Nephron progenitor cell (in vitro differentiated cells): ENCODE measurements at regions not wholly inside any gene's neighbourhood (a gene's known extent, or its start where the extent isn't known, plus 50 kb on each side); places are given as distances from the start of the nearest gene placed in this dataset.

Experiments
- DNase-seq: peaks from one replicate; pipeline ENCODE4 v3.0.0; 2021
- H3K27ac Mint-ChIP-seq: 2 replicates; pipeline ENCODE4 v1.8.0; 2021; ENCODE audit warnings: mild to moderate bottlenecking, moderate library complexity, mixed read lengths
- H3K27me3 Mint-ChIP-seq: 2 replicates; pipeline ENCODE4 v1.8.0; 2021; ENCODE audit warnings: mild to moderate bottlenecking, low read depth, mixed read lengths; ENCODE audit not compliant: poor library complexity
- H3K36me3 Mint-ChIP-seq: 2 replicates; pipeline ENCODE4 v1.8.0; 2021; ENCODE audit warnings: low read depth, mixed read lengths
- H3K4me1 Mint-ChIP-seq: 2 replicates; pipeline ENCODE4 v1.8.0; 2021; ENCODE audit warnings: mixed read lengths
- H3K4me3 Mint-ChIP-seq: 2 replicates; pipeline ENCODE4 v1.8.0; 2021; ENCODE audit warnings: mild to moderate bottlenecking, moderate library complexity, mixed read lengths
- H3K9me3 Mint-ChIP-seq: 2 replicates; pipeline ENCODE4 v1.8.0; 2021; ENCODE audit warnings: mild to moderate bottlenecking, moderate library complexity, mixed read lengths
- CTCF ChIP-seq: fragments of 200-600 bp; sonication (generic); IDR thresholded peaks from 2 replicates; pipeline ENCODE4 v1.5.0; 2021; ENCODE audit warnings: antibody characterized with exemption

GRCh38 chr12:76238688-76239087 lies 109.5 kb downstream of the BBS10 start:
- DNase-seq = no peak
- Mint-ChIP-seq H3K27ac (no peak overlapping the region), H3K27me3 (no peaks in the 10 kb centered on the region), H3K4me3 (no peak overlapping the region), H3K9me3 (no peaks in the 10 kb centered on the region), H3K36me3 (no peaks in the 10 kb centered on the region), H3K4me1 (no peaks in the 10 kb centered on the region)
- TF ChIP-seq CTCF = no peak

- TF ChIP-seq CTCF = no peak
- Mint-ChIP-seq H3K4me1 (no peaks in the 10 kb centered on the region), H3K9me3 (no peaks in the 10 kb centered on the region), H3K27me3 (no peaks in the 10 kb centered on the region), H3K4me3 (no peak overlapping the region), H3K36me3 (no peaks in the 10 kb centered on the region), H3K27ac (no peak overlapping the region)
- no peak for DNase-seq
Observed at GRCh38 chr12:76237086-76237701, 111.0 kb downstream of the BBS10 start.

- Mint-ChIP-seq H3K9me3 (no peaks in the 10 kb centered on the region), H3K36me3 (no peaks in the 10 kb centered on the region), H3K27me3 (no peaks in the 10 kb centered on the region), H3K4me3 (no peak overlapping the region), H3K4me1 (no peaks in the 10 kb centered on the region), H3K27ac (no peak overlapping the region)
- no peak for TF ChIP-seq CTCF
- DNase-seq = no peak
Observed at GRCh38 chr12:76236640-76237039, 111.6 kb downstream of the BBS10 start.

GRCh38 chr12:76234741-76235140 lies 113.5 kb downstream of the BBS10 start:
- no peak overlapping the region for H3K4me3 Mint-ChIP-seq
- no peaks in the 10 kb centered on the region for H3K27me3 Mint-ChIP-seq
- no peaks in the 10 kb centered on the region for H3K4me1 Mint-ChIP-seq
- H3K9me3 Mint-ChIP-seq = no peaks in the 10 kb centered on the region
- no peak for DNase-seq
- no peak overlapping the region for H3K27ac Mint-ChIP-seq
- TF ChIP-seq CTCF = no peak
- H3K36me3 Mint-ChIP-seq = no peaks in the 10 kb centered on the region

GRCh38 chr12:76232013-76232412 lies 116.2 kb downstream of the BBS10 start:
- Mint-ChIP-seq H3K9me3 (no peaks in the 10 kb centered on the region), H3K27ac (no peak overlapping the region)

More at GRCh38 chr12:76232013-76232412, 116.2 kb downstream of the BBS10 start:
- H3K4me1 Mint-ChIP-seq = no peaks in the 10 kb centered on the region
- no peak for TF ChIP-seq CTCF
- H3K27me3 Mint-ChIP-seq = no peaks in the 10 kb centered on the region
- no peak overlapping the region for H3K4me3 Mint-ChIP-seq
- no peak for DNase-seq
- H3K36me3 Mint-ChIP-seq = no peaks in the 10 kb centered on the region
